ENCODE measurements at regions not wholly inside any gene's neighbourhood (a gene's known extent, or its start where the extent isn't known, plus 50 kb on each side); places are given as distances from the start of the nearest gene placed in this dataset.
"Not testable (repeated sequence)": the region's sequence is repeated elsewhere in the genome, so short reads cannot be mapped to it uniquely, and the experiment has no call there.

DNA sequence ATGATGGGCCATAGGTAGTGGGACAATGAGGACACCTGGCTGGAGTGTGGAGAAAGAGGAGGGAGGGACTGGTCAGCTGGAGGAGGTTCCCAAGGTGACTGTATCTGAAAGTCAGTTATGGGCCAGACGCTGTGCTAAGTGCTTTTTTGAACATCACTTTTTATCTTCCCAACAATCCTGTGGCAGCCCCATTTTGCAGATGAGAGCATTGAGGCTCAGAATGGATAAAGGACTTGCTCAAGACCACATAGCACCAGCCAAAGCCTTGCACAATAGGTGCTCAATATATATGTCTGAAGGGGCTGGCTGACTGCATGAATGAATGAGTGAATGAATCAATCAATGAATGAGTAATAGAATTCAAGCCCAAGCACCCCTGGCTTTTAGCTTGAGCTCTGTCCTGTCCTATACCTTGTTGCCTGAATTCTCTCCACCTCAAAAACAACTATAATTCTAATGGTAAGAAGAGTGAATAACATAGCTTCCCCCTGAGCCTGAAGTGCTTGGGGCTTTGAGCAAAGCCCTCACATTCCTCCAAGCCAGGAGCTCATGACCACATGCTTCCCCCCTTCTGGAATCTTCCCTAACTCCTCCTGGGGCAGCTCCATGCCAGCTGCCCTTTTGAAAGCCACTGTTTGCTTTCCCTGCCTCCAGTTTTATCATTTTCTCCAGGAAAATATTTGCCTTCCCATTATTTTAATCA lies 150.9 kb downstream of the RPLP1 start:
- H3K27me3 ChIP-seq, result no peaks in the 10 kb centered on the region
- no peak overlapping the region for H3K27ac ChIP-seq
- H3K36me3 ChIP-seq, result no peaks in the 10 kb centered on the region
- no peaks in the 10 kb centered on the region for H3K9me3 ChIP-seq (replicated peaks)
- no peak for DNase-seq
- no peak overlapping the region for H3K4me3 ChIP-seq
- no peaks in the 10 kb centered on the region for H3K4me1 ChIP-seq

- Histone ChIP-seq H3K4me1 (no peaks in the 10 kb centered on the region), H3K27ac (no peak overlapping the region), H3K4me3 (no peak overlapping the region), H3K9me3 (replicated peaks) (no peaks in the 10 kb centered on the region), H3K36me3 (no peaks in the 10 kb centered on the region), H3K27me3 (no peaks in the 10 kb centered on the region)
- DNase-seq, result no peak
Observed at GRCh38 chr15:69604072-69604411, 151.4 kb downstream of the RPLP1 start.

GRCh38 chr15:69606144-69606543 lies 153.5 kb downstream of the RPLP1 start:
- no peaks in the 10 kb centered on the region for H3K27me3 ChIP-seq

GRCh38 chr15:69606921-69607500 lies 154.4 kb downstream of the RPLP1 start:
- Histone ChIP-seq H3K9me3 (replicated peaks) (no peaks in the 10 kb centered on the region), H3K27ac (no peak overlapping the region)
- no peak for DNase-seq

More at GRCh38 chr15:69606144-69606543, 153.5 kb downstream of the RPLP1 start:
- Histone ChIP-seq H3K4me1 (no peaks in the 10 kb centered on the region), H3K36me3 (no peaks in the 10 kb centered on the region), H3K4me3 (no peak overlapping the region), H3K27ac (no peak overlapping the region), H3K9me3 (replicated peaks) (no peaks in the 10 kb centered on the region)
- no peak for DNase-seq

GRCh38 chr15:69608661-69609060 lies 156.0 kb downstream of the RPLP1 start:
- no peak for DNase-seq
- Histone ChIP-seq H3K27ac (no peak overlapping the region), H3K4me3 (no peak overlapping the region)

More at GRCh38 chr15:69606921-69607500, 154.4 kb downstream of the RPLP1 start:
- H3K4me3 ChIP-seq, result no peak overlapping the region
- H3K27me3 ChIP-seq, result no peaks in the 10 kb centered on the region; the same call in 1 of the 2 replicates
- no peaks in the 10 kb centered on the region for H3K36me3 ChIP-seq
- H3K4me1 ChIP-seq, result no peaks in the 10 kb centered on the region

DNA sequence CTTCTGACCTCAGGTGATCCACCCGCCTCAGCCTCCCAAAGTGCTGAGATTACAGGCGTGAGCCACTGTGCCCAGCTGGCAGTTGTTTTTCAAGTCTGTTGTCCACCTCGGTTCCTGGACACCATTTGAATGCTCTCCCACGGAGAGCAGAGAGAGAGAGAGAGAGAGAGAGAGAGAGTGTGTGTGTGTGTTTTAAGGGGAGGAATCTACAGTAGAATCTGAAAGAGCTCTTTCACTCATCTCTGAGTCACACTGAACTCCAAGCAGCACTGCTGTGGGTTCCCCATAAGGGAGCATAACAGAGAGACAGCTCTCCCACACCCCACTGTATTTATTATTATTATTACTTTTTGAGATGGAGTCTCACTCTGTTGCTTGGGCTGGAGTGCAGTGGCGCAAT lies 156.6 kb downstream of the RPLP1 start:
- no peak for DNase-seq
- Histone ChIP-seq H3K27me3 (no peaks in the 10 kb centered on the region; the same call in 1 of the 2 replicates), H3K4me3 (no peak overlapping the region), H3K9me3 (replicated peaks) (no peaks in the 10 kb centered on the region), H3K27ac (no peak overlapping the region), H3K4me1 (no peaks in the 10 kb centered on the region), H3K36me3 (no peaks in the 10 kb centered on the region)

More at GRCh38 chr15:69608661-69609060, 156.0 kb downstream of the RPLP1 start:
- Histone ChIP-seq H3K4me1 (no peaks in the 10 kb centered on the region), H3K27me3 (no peaks in the 10 kb centered on the region; the same call in 1 of the 2 replicates), H3K9me3 (replicated peaks) (no peaks in the 10 kb centered on the region), H3K36me3 (no peaks in the 10 kb centered on the region)

DNA sequence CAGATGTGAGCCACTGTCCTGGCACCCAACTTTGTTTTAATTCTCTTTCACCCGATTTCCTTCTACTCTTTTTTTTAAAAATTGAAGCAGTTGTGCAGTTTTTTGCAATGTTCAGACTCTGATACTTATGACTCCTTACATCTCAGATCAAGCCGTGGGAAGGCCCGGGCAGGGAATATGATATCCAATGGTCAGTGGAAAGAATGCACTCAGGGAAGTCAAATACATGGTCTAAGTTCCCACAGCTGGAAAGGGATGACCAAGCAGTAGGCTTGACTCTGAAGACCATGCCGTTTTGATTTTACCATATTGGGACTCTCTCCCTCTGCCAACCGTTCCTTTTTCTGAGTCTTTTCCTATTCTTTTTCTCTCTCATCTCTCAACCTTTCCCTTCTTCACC lies 157.2 kb downstream of the RPLP1 start:
- DNase-seq, result no peak
- no peaks in the 10 kb centered on the region; the same call in 1 of the 2 replicates for H3K27me3 ChIP-seq

DNA sequence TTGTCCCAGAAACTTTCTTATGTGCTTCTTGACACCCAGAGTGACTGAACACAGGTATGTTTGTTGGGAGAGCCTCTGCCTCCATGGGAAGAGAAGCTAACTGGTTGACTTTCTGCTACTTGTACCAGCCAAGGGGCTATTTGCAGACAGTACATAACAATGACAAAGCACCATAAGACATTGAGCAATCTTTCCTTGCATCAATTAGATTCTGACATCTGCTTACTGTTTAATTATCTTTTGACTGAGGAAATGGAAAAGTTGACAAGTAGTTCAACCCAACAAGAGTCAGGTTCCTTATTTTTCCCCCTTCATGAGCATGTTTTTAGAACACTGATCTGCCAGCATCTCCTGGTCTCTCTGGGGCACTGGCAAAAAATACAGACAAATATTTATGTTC lies 157.7 kb downstream of the RPLP1 start:
- H3K9me3 ChIP-seq (replicated peaks), result no peaks in the 10 kb centered on the region
- no peak for DNase-seq
- H3K4me1 ChIP-seq, result no peaks in the 10 kb centered on the region
- no peak overlapping the region for H3K4me3 ChIP-seq
- H3K27ac ChIP-seq, result no peak overlapping the region
- H3K36me3 ChIP-seq, result no peaks in the 10 kb centered on the region
- H3K27me3 ChIP-seq, result no peaks in the 10 kb centered on the region; the same call in 1 of the 2 replicates

More for the DNA sequence above, 157.2 kb downstream of the RPLP1 start:
- Histone ChIP-seq H3K27ac (no peak overlapping the region), H3K4me3 (no peak overlapping the region), H3K36me3 (no peaks in the 10 kb centered on the region), H3K9me3 (replicated peaks) (no peaks in the 10 kb centered on the region), H3K4me1 (no peaks in the 10 kb centered on the region)

DNA sequence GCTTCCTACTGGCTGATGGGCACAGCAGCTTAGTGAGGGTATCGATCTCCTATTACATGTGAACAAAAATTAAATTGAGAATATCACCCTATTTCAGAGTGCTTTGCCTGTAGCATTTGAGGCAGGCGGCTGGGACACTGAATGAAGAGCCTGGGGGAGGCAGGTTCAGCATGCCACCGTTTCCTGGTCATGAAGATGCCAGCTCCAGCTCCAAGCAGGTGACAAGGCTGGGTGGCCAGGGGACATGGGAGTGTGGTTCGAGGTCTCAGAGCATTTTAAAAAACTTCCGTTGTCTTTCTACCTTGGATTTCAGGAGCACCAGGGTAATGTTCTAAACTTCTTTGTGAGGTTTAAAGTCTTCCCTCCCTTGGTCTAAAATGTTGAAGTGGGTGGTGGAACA lies 158.2 kb downstream of the RPLP1 start:
- no peak overlapping the region for H3K27ac ChIP-seq
- H3K4me3 ChIP-seq, result no peak overlapping the region
- no peak for DNase-seq
- no peaks in the 10 kb centered on the region; the same call in 1 of the 2 replicates for H3K27me3 ChIP-seq
- H3K4me1 ChIP-seq, result no peaks in the 10 kb centered on the region
- no peaks in the 10 kb centered on the region for H3K36me3 ChIP-seq
- H3K9me3 ChIP-seq (replicated peaks), result no peaks in the 10 kb centered on the region

DNA sequence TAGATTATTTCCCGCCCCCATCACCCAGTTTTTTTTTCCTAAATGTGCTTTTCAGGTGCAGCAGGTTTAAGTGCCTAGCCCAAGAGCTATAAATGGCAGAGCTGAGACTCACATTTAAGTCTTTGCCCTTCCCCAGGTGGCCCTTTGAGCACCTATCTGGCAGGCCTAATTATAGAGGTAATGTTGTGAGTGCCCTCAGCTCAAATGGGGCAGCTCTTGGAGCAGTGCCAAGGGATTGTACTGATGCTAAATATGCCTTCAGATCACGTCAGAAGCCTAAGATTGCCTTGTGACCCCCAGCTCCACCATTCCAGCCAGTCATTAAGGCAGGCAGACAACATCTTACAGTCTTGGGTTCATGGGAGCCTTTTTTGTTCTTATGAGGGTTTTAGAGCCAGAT lies 159.5 kb downstream of the RPLP1 start:
- no peaks in the 10 kb centered on the region for H3K36me3 ChIP-seq

DNA sequence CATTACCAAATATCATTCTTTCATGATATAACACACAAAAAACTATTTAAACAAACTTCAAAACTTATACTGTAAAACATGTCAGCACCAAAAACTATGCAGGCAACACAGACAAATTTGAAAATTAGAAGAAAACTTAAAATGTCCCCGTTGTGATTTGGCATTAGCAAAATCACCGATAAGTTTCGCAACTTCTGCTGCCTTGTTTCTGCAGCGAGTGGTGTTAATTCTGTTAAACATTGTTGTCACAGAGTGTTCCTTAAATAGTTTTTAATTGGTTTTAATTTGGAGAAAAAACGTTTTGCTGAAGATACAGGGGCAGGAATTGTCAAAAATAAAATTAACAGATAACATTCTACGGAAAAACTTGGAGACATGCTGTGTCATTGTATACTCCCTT lies 160.6 kb downstream of the RPLP1 start:
- Histone ChIP-seq H3K27me3 (no peaks in the 10 kb centered on the region; the same call in 1 of the 2 replicates), H3K4me3 (no peak overlapping the region), H3K27ac (no peak overlapping the region), H3K4me1 (no peaks in the 10 kb centered on the region), H3K36me3 (no peaks in the 10 kb centered on the region), H3K9me3 (replicated peaks) (0 out of 2 replicates have a peak, but pooled peaks cover under 1% of the 10 kb centered on the region)
- DNase-seq, result no peak

More for the DNA sequence above, 159.5 kb downstream of the RPLP1 start:
- Histone ChIP-seq H3K4me3 (no peak overlapping the region), H3K4me1 (no peaks in the 10 kb centered on the region), H3K27me3 (no peaks in the 10 kb centered on the region; the same call in 1 of the 2 replicates), H3K27ac (no peak overlapping the region), H3K9me3 (replicated peaks) (no peaks in the 10 kb centered on the region)
- no peak for DNase-seq

- H3K4me1 ChIP-seq, result no peaks in the 10 kb centered on the region
- no peaks in the 10 kb centered on the region for H3K36me3 ChIP-seq
- no peak overlapping the region for H3K4me3 ChIP-seq
- H3K9me3 ChIP-seq (replicated peaks), result peaks cover 7% of the 10 kb centered on the region; the same call in 1 of the 2 replicates
- DNase-seq, result no peak
- no peaks in the 10 kb centered on the region; the same call in 1 of the 2 replicates for H3K27me3 ChIP-seq
- H3K27ac ChIP-seq, result no peak overlapping the region
Observed at GRCh38 chr15:69613988-69614387, 161.4 kb downstream of the RPLP1 start.

- no peaks in the 10 kb centered on the region; the same call in 1 of the 2 replicates for H3K27me3 ChIP-seq
- H3K4me1 ChIP-seq, result no peaks in the 10 kb centered on the region
- H3K9me3 ChIP-seq (replicated peaks), result peaks cover 7% of the 10 kb centered on the region; the same call in 1 of the 2 replicates
- no peak overlapping the region for H3K4me3 ChIP-seq
- H3K27ac ChIP-seq, result no peak overlapping the region
- H3K36me3 ChIP-seq, result no peaks in the 10 kb centered on the region
- no peak for DNase-seq
Observed at GRCh38 chr15:69615736-69616135, 163.1 kb downstream of the RPLP1 start.

DNA sequence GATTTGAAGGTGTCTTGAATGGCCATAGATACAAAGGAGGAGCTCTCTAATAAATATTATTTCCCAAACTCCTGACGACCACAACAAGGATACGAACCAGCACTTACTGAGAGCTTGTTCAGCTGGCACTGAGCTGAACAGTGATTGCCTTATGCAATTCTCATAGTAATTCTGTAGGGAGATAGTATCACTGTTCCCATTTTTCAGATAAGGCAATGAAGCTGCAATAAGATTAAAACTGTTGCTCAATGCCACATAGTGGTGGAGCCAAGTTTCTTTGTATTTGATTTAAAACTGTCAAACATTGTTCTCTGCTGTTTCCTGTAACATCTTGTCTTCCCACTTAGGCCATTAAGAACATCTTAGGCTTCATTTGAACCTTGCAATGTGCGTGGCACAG lies 163.9 kb downstream of the RPLP1 start:
- H3K4me1 ChIP-seq, result no peaks in the 10 kb centered on the region
- H3K27ac ChIP-seq, result no peak overlapping the region
- no peak overlapping the region for H3K4me3 ChIP-seq
- H3K9me3 ChIP-seq (replicated peaks), result peaks cover 7% of the 10 kb centered on the region; the same call in 1 of the 2 replicates
- no peak for DNase-seq
- no peaks in the 10 kb centered on the region for H3K36me3 ChIP-seq
- no peaks in the 10 kb centered on the region; the same call in 1 of the 2 replicates for H3K27me3 ChIP-seq

DNA sequence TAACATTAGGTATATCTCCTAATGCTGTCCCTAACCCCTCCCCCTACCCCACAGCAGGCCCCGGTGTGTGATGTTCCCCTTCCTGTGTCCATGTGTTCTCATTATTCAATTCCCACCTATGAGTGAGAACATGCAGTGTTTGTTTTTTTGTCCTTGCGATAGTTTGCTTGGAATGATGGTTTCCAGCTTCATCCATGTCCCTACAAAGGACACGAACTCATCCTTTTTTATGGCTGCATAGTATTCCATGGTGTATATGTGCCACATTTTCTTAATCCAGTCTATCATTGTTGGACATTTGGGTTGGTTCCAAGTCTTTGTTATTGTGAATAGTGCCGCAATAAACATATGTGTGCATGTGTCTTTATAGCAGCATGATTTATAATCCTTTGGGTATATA lies 164.5 kb downstream of the RPLP1 start:
- not testable (repeated sequence) for H3K9me3 ChIP-seq (replicated peaks); H3K4me3 ChIP-seq

More for the DNA sequence above, 164.5 kb downstream of the RPLP1 start:
- not testable (repeated sequence) for DNase-seq, H3K4me1 ChIP-seq, H3K27me3 ChIP-seq, H3K36me3 ChIP-seq, H3K27ac ChIP-seq
